Osteoblast (primary cell): ENCODE measurements at regions not wholly inside any gene's neighbourhood (a gene's known extent, or its start where the extent isn't known, plus 50 kb on each side); places are given as distances from the start of the nearest gene placed in this dataset.
"Not testable (repeated sequence)": the region's sequence is repeated elsewhere in the genome, so short reads cannot be mapped to it uniquely, and the experiment has no call there.

Experiments used
- DNase-seq: peaks from one replicate; pipeline ENCODE4 v3.0.0; 2011; ENCODE audit warnings: low spot score, mixed read lengths; ENCODE audit not compliant: insufficient read length; ENCODE audit errors: missing footprints
- H2AFZ ChIP-seq: 2 replicates; pipeline ENCODE4 v1.6.0; 2011; ENCODE audit warnings: mild to moderate bottlenecking, low read length
- H3K27ac ChIP-seq: 2 replicates; pipeline ENCODE4 v1.5.1; 2011; ENCODE audit warnings: mild to moderate bottlenecking, low read depth, low read length, moderate library complexity
- H3K27me3 ChIP-seq: 2 replicates; pipeline ENCODE4 v1.6.0; 2012; ENCODE audit warnings: mild to moderate bottlenecking, control low read depth, inconsistent platforms, low read length, moderate library complexity; ENCODE audit not compliant: insufficient read depth
- H3K36me3 ChIP-seq: 2 replicates; pipeline ENCODE4 v1.5.1; 2011; ENCODE audit warnings: mild to moderate bottlenecking, low read length, control low read depth, moderate library complexity; ENCODE audit not compliant: insufficient read depth
- H3K4me1 ChIP-seq: 2 replicates; pipeline ENCODE4 v1.5.1; 2011; ENCODE audit warnings: mild to moderate bottlenecking, low read length, control low read depth, moderate library complexity; ENCODE audit not compliant: insufficient read depth
- H3K4me2 ChIP-seq: 2 replicates; pipeline ENCODE4 v1.6.0; 2011; ENCODE audit warnings: mild to moderate bottlenecking, low read length; ENCODE audit not compliant: insufficient read depth
- H3K4me3 ChIP-seq: fragments of 200-600 bp; sonication (generic); 3 replicates; pipeline ENCODE4 v1.5.1; 2012; ENCODE audit warnings: mild to moderate bottlenecking, low read length, inconsistent platforms; ENCODE audit not compliant: insufficient read depth
- H3K79me2 ChIP-seq: 2 replicates; pipeline ENCODE4 v1.6.0; 2012; ENCODE audit warnings: mild to moderate bottlenecking, low read length, control low read depth, inconsistent platforms; ENCODE audit not compliant: insufficient read depth
- H3K9me3 ChIP-seq: 2 replicates; pipeline ENCODE4 v1.5.1; 2011; ENCODE audit warnings: low read depth, low read length, control low read depth
- H4K20me1 ChIP-seq: 2 replicates; pipeline ENCODE4 v1.6.0; 2012; ENCODE audit warnings: mild to moderate bottlenecking, low read length, control low read depth; ENCODE audit not compliant: insufficient read depth
- TF ChIP-seq, protein P1 (sequence below): IDR thresholded peaks from 2 replicates; pipeline ENCODE4 v1.5.1; 2011; ENCODE audit warnings: mild to moderate bottlenecking, low read depth, low read length, moderate library complexity; ENCODE audit errors: extremely low read depth

DNA sequence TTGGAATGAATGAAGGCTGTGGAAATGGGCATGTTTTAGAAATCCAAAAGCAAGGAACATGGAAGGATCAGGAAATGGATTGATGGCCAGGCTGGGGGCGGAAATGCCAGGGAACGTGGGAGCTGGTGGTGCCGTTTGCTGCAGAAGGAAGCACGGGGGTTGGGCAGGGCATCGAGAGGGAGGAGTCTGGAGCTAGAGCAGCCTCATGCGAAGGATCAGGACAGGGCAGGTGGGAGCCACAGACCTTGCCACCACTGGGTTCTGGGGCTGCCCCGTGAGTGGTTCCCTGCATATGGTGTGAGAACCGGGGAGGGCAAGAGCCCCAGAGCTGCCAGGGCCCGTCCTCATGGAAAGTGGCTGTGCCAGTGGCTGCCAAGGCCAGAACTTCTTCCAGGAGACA lies 193.8 kb upstream of the ZNF32 start:
- DNase-seq, result no peak
- no peaks in the 10 kb centered on the region for H4K20me1 ChIP-seq
- no peaks in the 10 kb centered on the region for H3K9me3 ChIP-seq
- no peaks in the 10 kb centered on the region for H3K36me3 ChIP-seq
- H3K4me1 ChIP-seq, result peaks cover 43% of the 10 kb centered on the region
- no peak overlapping the region for H2AFZ ChIP-seq
- H3K27me3 ChIP-seq, result no peaks in the 10 kb centered on the region
- no peaks in the 10 kb centered on the region for H3K79me2 ChIP-seq
- TF ChIP-seq, protein P1, sequence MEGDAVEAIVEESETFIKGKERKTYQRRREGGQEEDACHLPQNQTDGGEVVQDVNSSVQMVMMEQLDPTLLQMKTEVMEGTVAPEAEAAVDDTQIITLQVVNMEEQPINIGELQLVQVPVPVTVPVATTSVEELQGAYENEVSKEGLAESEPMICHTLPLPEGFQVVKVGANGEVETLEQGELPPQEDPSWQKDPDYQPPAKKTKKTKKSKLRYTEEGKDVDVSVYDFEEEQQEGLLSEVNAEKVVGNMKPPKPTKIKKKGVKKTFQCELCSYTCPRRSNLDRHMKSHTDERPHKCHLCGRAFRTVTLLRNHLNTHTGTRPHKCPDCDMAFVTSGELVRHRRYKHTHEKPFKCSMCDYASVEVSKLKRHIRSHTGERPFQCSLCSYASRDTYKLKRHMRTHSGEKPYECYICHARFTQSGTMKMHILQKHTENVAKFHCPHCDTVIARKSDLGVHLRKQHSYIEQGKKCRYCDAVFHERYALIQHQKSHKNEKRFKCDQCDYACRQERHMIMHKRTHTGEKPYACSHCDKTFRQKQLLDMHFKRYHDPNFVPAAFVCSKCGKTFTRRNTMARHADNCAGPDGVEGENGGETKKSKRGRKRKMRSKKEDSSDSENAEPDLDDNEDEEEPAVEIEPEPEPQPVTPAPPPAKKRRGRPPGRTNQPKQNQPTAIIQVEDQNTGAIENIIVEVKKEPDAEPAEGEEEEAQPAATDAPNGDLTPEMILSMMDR, result no peak
- H3K4me3 ChIP-seq, result no peak overlapping the region
- H3K4me2 ChIP-seq, result no peak overlapping the region
- peak overlapping the region; percentile 81 for H3K27ac ChIP-seq

DNA sequence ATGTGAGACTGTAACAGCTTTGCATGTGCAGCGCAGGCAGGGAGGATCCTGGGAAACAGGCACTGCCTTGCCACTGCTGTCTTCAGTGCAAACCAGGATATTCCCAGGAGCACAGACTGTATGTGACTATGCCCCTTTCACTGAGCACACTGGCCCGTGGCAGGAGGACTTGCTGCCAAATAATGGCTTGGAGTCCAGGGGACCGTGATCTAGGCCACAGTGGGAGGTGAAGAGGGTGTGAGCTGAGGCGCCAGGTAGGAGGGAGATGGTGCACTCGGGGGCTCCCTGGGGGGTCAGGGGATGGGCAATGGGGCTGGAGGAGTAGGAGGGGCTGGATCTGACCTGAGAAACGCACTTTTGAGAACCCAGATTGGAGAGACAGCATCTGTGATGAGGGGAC lies 193.4 kb upstream of the ZNF32 start:
- Histone ChIP-seq H2AFZ (no peak overlapping the region), H3K27me3 (no peaks in the 10 kb centered on the region), H3K36me3 (no peaks in the 10 kb centered on the region), H3K4me1 (peaks cover 43% of the 10 kb centered on the region), H3K27ac (no peak overlapping the region), H3K79me2 (no peaks in the 10 kb centered on the region), H3K4me2 (no peak overlapping the region), H4K20me1 (no peaks in the 10 kb centered on the region), H3K4me3 (no peak overlapping the region), H3K9me3 (no peaks in the 10 kb centered on the region)
- TF ChIP-seq, protein P1, result no peak
- no peak for DNase-seq

DNA sequence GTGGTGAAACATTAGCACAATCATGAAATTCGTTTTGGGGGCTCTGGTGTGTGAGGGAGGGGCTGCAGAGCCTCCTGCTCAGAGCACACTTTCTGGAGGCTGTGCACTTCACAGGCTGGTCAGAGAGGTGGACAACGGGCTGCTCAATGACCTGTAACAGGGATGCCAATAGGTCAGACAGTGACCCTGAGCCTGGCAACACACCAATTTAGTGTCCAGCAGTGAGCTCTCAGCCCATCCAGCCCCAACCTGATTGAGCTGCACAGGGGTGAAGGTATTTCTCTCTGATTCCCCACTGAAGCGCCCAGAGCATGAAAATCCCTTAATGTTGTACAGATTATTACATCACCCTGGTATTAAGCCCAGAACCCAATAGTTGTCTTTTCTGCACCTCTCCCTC lies 191.3 kb upstream of the ZNF32 start:
- Histone ChIP-seq H3K4me3 (no peak overlapping the region), H3K36me3 (no peaks in the 10 kb centered on the region), H3K27me3 (no peaks in the 10 kb centered on the region), H3K4me1 (peaks cover 24% of the 10 kb centered on the region), H3K79me2 (no peaks in the 10 kb centered on the region), H2AFZ (no peak overlapping the region), H3K27ac (no peak overlapping the region), H3K4me2 (no peak overlapping the region), H4K20me1 (no peaks in the 10 kb centered on the region), H3K9me3 (no peaks in the 10 kb centered on the region)
- TF ChIP-seq, protein P1, result no peak
- DNase-seq, result no peak

DNA sequence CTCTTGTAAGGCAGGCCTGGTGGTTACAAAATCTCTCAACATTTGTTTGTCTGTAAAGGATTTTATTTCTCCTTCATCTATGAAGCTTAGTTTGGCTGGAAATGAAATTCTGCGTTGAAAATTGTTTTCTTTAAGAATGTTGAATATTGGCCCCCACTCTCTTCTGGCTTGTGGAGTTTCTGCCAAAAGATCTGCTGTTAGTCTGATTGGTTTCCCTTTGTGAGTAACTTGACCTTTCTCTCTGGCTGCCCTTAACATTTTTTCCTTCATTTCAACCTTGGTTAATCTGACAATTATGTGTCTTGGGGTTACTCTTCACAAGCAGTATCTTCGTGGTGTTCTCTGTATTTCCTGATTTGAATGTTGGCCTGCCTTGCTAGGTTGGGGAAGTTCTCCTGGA lies 186.1 kb upstream of the ZNF32 start:
- H3K4me2 ChIP-seq, DNase-seq, H3K27ac ChIP-seq: not testable (repeated sequence)

More for the DNA sequence above, 186.1 kb upstream of the ZNF32 start:
- H3K36me3 ChIP-seq, H3K27me3 ChIP-seq, H4K20me1 ChIP-seq, H3K4me3 ChIP-seq, H2AFZ ChIP-seq, H3K9me3 ChIP-seq, H3K4me1 ChIP-seq, H3K79me2 ChIP-seq: not testable (repeated sequence)
